Osteocyte (in vitro differentiated cells): ENCODE measurements at regions not wholly inside any gene's neighbourhood (a gene's known extent, or its start where the extent isn't known, plus 50 kb on each side); places are given as distances from the start of the nearest gene placed in this dataset.

Experiments
- DNase-seq: peaks from one replicate; pipeline ENCODE4 v3.0.0; 2021; ENCODE audit warnings: mixed read lengths; ENCODE audit not compliant: unreplicated experiment; ENCODE audit errors: extremely low spot score
- H3K27ac Mint-ChIP-seq: one replicate; pipeline ENCODE4 v1.8.0; 2021; ENCODE audit warnings: mild to moderate bottlenecking, mixed read lengths; ENCODE audit not compliant: unreplicated experiment
- H3K27me3 Mint-ChIP-seq: one replicate; pipeline ENCODE4 v1.8.0; 2021; ENCODE audit warnings: mixed read lengths; ENCODE audit not compliant: unreplicated experiment
- H3K36me3 Mint-ChIP-seq: one replicate; pipeline ENCODE4 v1.8.0; 2021; ENCODE audit warnings: mixed read lengths; ENCODE audit not compliant: unreplicated experiment
- H3K4me1 Mint-ChIP-seq: one replicate; pipeline ENCODE4 v1.8.0; 2021; ENCODE audit warnings: mixed read lengths; ENCODE audit not compliant: unreplicated experiment
- H3K4me3 Mint-ChIP-seq: one replicate; pipeline ENCODE4 v1.8.0; 2021; ENCODE audit warnings: mild to moderate bottlenecking, moderate library complexity, mixed read lengths; ENCODE audit not compliant: unreplicated experiment
- H3K9me3 Mint-ChIP-seq: one replicate; pipeline ENCODE4 v1.8.0; 2021; ENCODE audit warnings: mixed read lengths; ENCODE audit not compliant: unreplicated experiment
- CTCF ChIP-seq: fragments of 200-600 bp; sonication (generic); IDR thresholded peaks from 2 replicates; pipeline ENCODE4 v1.5.0; 2021; ENCODE audit warnings: antibody characterized with exemption, mild to moderate bottlenecking, moderate library complexity

- H3K27ac Mint-ChIP-seq: no peak overlapping the region
- H3K4me1 Mint-ChIP-seq: peaks cover 12% of the 10 kb centered on the region
- peaks cover 9% of the 10 kb centered on the region for H3K27me3 Mint-ChIP-seq
- H3K36me3 Mint-ChIP-seq: no peaks in the 10 kb centered on the region
- DNase-seq: no peak
- H3K9me3 Mint-ChIP-seq: no peaks in the 10 kb centered on the region
- no peak overlapping the region for H3K4me3 Mint-ChIP-seq
- no peak for TF ChIP-seq CTCF
Measured at GRCh38 chr9:99634186-99634585, 187.5 kb upstream of the NR4A3 start.

DNA sequence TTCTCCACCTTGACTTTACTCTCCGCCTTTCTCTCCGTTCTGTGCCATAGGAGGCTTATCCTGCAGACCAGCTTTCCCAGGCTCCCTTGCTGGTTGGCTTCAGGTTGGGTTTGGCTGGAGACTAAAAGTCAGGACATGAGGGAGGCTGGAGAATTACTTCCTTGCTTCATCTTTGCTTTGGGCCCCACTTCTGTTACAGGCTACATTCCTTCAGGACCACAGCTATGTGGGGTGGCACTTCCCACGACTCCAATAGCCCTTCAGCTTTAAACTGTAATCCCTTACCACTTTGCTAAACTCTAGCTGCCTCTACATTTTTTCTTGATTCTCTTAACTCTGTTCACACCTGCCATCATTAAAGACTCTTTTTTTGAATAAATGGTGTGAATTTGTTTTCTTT, 186.7 kb upstream of the NR4A3 start:
- H3K9me3 Mint-ChIP-seq: no peaks in the 10 kb centered on the region
- no peak for TF ChIP-seq CTCF
- H3K4me3 Mint-ChIP-seq: no peak overlapping the region
- H3K36me3 Mint-ChIP-seq: no peaks in the 10 kb centered on the region
- H3K27me3 Mint-ChIP-seq: peaks cover 8% of the 10 kb centered on the region
- H3K27ac Mint-ChIP-seq: no peak overlapping the region
- no peak for DNase-seq
- H3K4me1 Mint-ChIP-seq: peaks cover 12% of the 10 kb centered on the region

GRCh38 chr9:99637641-99638040, 184.0 kb upstream of the NR4A3 start:
- Mint-ChIP-seq H3K9me3 (peaks cover 7% of the 10 kb centered on the region), H3K27me3 (peaks cover 10% of the 10 kb centered on the region), H3K4me3 (no peak overlapping the region), H3K4me1 (peaks cover 12% of the 10 kb centered on the region), H3K36me3 (peaks cover 1% of the 10 kb centered on the region), H3K27ac (no peak overlapping the region)
- TF ChIP-seq CTCF: no peak
- DNase-seq: no peak

- Mint-ChIP-seq H3K36me3 (peaks cover 1% of the 10 kb centered on the region), H3K9me3 (peaks cover 7% of the 10 kb centered on the region), H3K4me3 (no peak overlapping the region), H3K27me3 (peaks cover 10% of the 10 kb centered on the region), H3K27ac (no peak overlapping the region), H3K4me1 (peaks cover 12% of the 10 kb centered on the region)
- TF ChIP-seq CTCF: no peak
- DNase-seq: no peak
Measured at GRCh38 chr9:99638971-99639370, 182.7 kb upstream of the NR4A3 start.

DNA sequence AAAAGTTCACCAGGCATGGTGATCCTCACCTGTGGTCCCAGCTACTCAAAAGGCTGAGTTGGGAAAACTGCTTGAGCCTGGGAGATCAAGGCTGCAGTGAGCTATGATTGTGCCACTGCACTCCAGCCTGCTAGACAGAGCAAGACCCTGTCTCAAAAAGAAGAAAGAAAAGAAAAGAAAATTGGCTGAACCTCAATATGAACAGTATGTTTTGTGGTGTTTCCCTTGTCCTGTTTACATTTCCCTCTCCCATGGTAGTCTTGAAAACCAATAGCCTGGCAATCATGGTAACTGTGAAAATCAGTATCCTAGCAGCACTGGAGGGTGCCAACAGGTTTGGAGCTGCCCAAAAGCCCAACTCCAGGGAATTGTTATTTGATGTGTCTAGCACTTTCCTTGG, 174.1 kb upstream of the NR4A3 start:
- H3K9me3 Mint-ChIP-seq: peaks cover 1% of the 10 kb centered on the region
- H3K4me3 Mint-ChIP-seq: no peak overlapping the region
- DNase-seq: no peak
- no peak overlapping the region for H3K27ac Mint-ChIP-seq
- no peak for TF ChIP-seq CTCF
- no peaks in the 10 kb centered on the region for H3K4me1 Mint-ChIP-seq
- H3K27me3 Mint-ChIP-seq: peaks cover 27% of the 10 kb centered on the region
- H3K36me3 Mint-ChIP-seq: no peaks in the 10 kb centered on the region
